Panc1 (cell line): ENCODE measurements at regions not wholly inside any gene's neighbourhood (a gene's known extent, or its start where the extent isn't known, plus 50 kb on each side); places are given as distances from the start of the nearest gene placed in this dataset.

ENCODE experiments used
- ATAC-seq: fragments of 200-7000 bp; cut with Tn5 transposase; 2 replicates; pipeline ENCODE4 v1.9.1; 2020; ENCODE audit warnings: mild to moderate bottlenecking, moderate library complexity
- BruUV-seq: library from RNA; stranded (reverse); fragments of 400-500 nt; replicated peaks from 2 replicates; lab custom pipeline; 2021; lab: Mats Ljungman, UMichigan
- CTCF ChIA-PET: fragments of 300-600 bp; sonication (Branson Sonifier 250); formaldehyde crosslinking; loops from one replicate; lab custom pipeline; 2022; ENCODE audit warnings: antibody characterized with exemption; lab: Charles Lee
- POLR2A ChIA-PET: fragments of 300-600 bp; sonication (Branson Sonifier 250); formaldehyde crosslinking; loops from one replicate; lab custom pipeline; 2022; ENCODE audit warnings: antibody characterized with exemption; lab: Charles Lee
- DNase-seq: peaks from one replicate; pipeline ENCODE4 v3.0.0-alpha.2; 2010; ENCODE audit warnings: low read depth, low spot score
- H3K27ac ChIP-seq: 2 replicates; pipeline ENCODE4 v1.5.1; 2011; ENCODE audit warnings: mild to moderate bottlenecking, low read length, inconsistent platforms
- H3K27me3 ChIP-seq: fragments of 200-500 bp; sonication (Bioruptor generic); 2 replicates; pipeline ENCODE4 v1.6.0; 2014; ENCODE audit warnings: low read length, inconsistent platforms; ENCODE audit not compliant: control insufficient read depth, insufficient read depth
- H3K36me3 ChIP-seq: fragments of 200-500 bp; sonication (Bioruptor generic); 2 replicates; pipeline ENCODE4 v1.5.1; 2014; ENCODE audit warnings: inconsistent platforms, mild to moderate bottlenecking, low read length, moderate library complexity; ENCODE audit not compliant: control insufficient read depth, insufficient read depth
- H3K4me1 ChIP-seq: 2 replicates; pipeline ENCODE4 v1.5.1; 2011; ENCODE audit warnings: inconsistent platforms, mild to moderate bottlenecking, low read length, moderate library complexity; ENCODE audit not compliant: control insufficient read depth, insufficient read depth
- H3K4me3 ChIP-seq, 2 experiments: 2 replicates each; pipeline ENCODE4 v1.5.1; 2011 to 2012; ENCODE audit warnings: low read depth in 2 of 2, low read length in 2 of 2, mild to moderate bottlenecking in 2 of 2, inconsistent platforms in 1 of 2, moderate library complexity in 1 of 2
- H3K9me3 ChIP-seq: fragments of 200-500 bp; sonication (Bioruptor generic); 2 replicates; pipeline ENCODE4 v1.5.1; 2014; ENCODE audit warnings: low read depth, mild to moderate bottlenecking, inconsistent platforms, low read length, moderate library complexity; ENCODE audit not compliant: control insufficient read depth, insufficient read depth
- CTCF ChIP-seq: fragments of 450-650 bp; IDR thresholded peaks from 2 replicates; pipeline ENCODE4 v1.5.1; 2017; ENCODE audit warnings: mild to moderate bottlenecking
- POLR2AphosphoS5 ChIP-seq: IDR thresholded peaks from 2 replicates; pipeline ENCODE4 v1.6.1; 2012; ENCODE audit warnings: mild to moderate bottlenecking, low read depth, low read length, moderate library complexity
- SIN3A ChIP-seq: IDR thresholded peaks from 2 replicates; pipeline ENCODE4 v1.6.1; 2012; ENCODE audit warnings: low read depth, mild to moderate bottlenecking, low read length, moderate library complexity, borderline replicate concordance; ENCODE audit not compliant: insufficient read depth
- TCF7L2 ChIP-seq: IDR thresholded peaks from 2 replicates; pipeline ENCODE4 v1.6.1; 2011; ENCODE audit warnings: mild to moderate bottlenecking, low read depth, low read length, inconsistent platforms
- in situ Hi-C: cut with HindIII; loops from 2 replicates; pipeline ENCODE4 v1.10.0; 2016; ENCODE audit warnings: low sequenced_read_pairs, low pct_unique_long_range_greater_than_20kb
- intact Hi-C: fragments of 100-400 bp; cut with micrococcal nuclease; formaldehyde crosslinking; loops from one replicate; pipeline ENCODE4 v1.10.0; 2022; ENCODE audit not compliant: unreplicated experiment
- TF ChIP-seq, protein P1 (sequence below), 2 experiments: IDR thresholded peaks; 2 replicates each; pipeline ENCODE4 v1.6.1; 2011 to 2012; ENCODE audit warnings: low read depth in 2 of 2, control low read depth in 1 of 2, low read length in 1 of 2, mild to moderate bottlenecking in 1 of 2, moderate library complexity in 1 of 2; ENCODE audit not compliant: insufficient read depth in 1 of 2

DNA sequence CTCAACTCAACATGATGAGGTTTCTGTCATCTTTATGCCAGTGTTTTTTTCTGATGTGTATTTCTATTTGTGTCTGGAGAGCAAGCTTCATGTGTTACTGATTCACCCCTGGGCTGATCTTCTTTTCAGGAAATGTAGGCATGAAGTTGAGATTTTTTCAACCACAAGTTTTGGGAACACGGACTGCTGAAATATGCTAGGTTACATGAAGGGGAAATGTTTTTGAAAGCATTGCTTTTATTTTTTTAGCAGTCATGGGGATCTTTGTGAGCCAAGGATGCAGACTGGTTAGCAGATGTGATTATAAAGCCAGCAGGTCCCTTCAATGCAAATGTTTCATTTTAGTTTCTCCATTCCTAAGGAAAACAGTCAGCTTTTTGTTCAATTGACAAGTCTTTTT, 219.3 kb upstream of the COL8A1 start:
- Histone ChIP-seq H3K4me3 (no peak overlapping the region), H3K9me3 (no peaks in the 10 kb centered on the region), H3K36me3 (no peaks in the 10 kb centered on the region), H3K27ac (no peak overlapping the region), H3K27me3 (no peaks in the 10 kb centered on the region), H3K4me1 (no peaks in the 10 kb centered on the region)
- ChIA-PET POLR2A (no interaction called here), CTCF (no interaction called here)
- TF ChIP-seq, protein P1, sequence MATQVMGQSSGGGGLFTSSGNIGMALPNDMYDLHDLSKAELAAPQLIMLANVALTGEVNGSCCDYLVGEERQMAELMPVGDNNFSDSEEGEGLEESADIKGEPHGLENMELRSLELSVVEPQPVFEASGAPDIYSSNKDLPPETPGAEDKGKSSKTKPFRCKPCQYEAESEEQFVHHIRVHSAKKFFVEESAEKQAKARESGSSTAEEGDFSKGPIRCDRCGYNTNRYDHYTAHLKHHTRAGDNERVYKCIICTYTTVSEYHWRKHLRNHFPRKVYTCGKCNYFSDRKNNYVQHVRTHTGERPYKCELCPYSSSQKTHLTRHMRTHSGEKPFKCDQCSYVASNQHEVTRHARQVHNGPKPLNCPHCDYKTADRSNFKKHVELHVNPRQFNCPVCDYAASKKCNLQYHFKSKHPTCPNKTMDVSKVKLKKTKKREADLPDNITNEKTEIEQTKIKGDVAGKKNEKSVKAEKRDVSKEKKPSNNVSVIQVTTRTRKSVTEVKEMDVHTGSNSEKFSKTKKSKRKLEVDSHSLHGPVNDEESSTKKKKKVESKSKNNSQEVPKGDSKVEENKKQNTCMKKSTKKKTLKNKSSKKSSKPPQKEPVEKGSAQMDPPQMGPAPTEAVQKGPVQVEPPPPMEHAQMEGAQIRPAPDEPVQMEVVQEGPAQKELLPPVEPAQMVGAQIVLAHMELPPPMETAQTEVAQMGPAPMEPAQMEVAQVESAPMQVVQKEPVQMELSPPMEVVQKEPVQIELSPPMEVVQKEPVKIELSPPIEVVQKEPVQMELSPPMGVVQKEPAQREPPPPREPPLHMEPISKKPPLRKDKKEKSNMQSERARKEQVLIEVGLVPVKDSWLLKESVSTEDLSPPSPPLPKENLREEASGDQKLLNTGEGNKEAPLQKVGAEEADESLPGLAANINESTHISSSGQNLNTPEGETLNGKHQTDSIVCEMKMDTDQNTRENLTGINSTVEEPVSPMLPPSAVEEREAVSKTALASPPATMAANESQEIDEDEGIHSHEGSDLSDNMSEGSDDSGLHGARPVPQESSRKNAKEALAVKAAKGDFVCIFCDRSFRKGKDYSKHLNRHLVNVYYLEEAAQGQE (IDR thresholded peaks at IDR 0.05; ENCODE audit: insufficient read depth in 1 of 2, low read depth in 2 of 2, low read length in 1 of 2), result no peak
- TF ChIP-seq CTCF, result no peak
- no peak for TF ChIP-seq TCF7L2
- no peak for TF ChIP-seq POLR2AphosphoS5
- ATAC-seq, result no peak
- no TSS peak for BruUV-seq
- no peak for DNase-seq
- in situ Hi-C loops, result no loop called here
- intact Hi-C loops, result no loop called here

- in situ Hi-C loops, result no loop called here
- intact Hi-C loops, result no loop called here
- Histone ChIP-seq H3K36me3 (no peaks in the 10 kb centered on the region), H3K4me1 (no peaks in the 10 kb centered on the region), H3K27me3 (no peaks in the 10 kb centered on the region), H3K27ac (no peak overlapping the region), H3K4me3 (no peak overlapping the region), H3K9me3 (no peaks in the 10 kb centered on the region)
- ChIA-PET POLR2A (no interaction called here), CTCF (no interaction called here)
- no TSS peak for BruUV-seq
- TF ChIP-seq, protein P1 (IDR thresholded peaks at IDR 0.05; ENCODE audit: insufficient read depth in 1 of 2, low read depth in 2 of 2, low read length in 1 of 2), result no peak
- TF ChIP-seq POLR2AphosphoS5 (no peak), TCF7L2 (no peak), CTCF (no peak), SIN3A (no peak)
- DNase-seq (no peak), ATAC-seq (no peak)
Observed at GRCh38 chr3:99418709-99419108, 219.7 kb upstream of the COL8A1 start.
